Medulla oblongata (tissue), 1 donor: ENCODE measurements at regions not wholly inside any gene's neighbourhood (a gene's known extent, or its start where the extent isn't known, plus 50 kb on each side); places are given as distances from the start of the nearest gene placed in this dataset.
A peak's percentile ranks its signal among the peaks of the same experiment; 100 is the strongest.
"Not testable (repeated sequence)": the region's sequence is repeated elsewhere in the genome, so short reads cannot be mapped to it uniquely, and the experiment has no call there.

ENCODE experiments used
- DNase-seq: peaks from one replicate; pipeline ENCODE4 v3.0.0-alpha.2; 2015; ENCODE audit errors: extremely low spot score

DNA sequence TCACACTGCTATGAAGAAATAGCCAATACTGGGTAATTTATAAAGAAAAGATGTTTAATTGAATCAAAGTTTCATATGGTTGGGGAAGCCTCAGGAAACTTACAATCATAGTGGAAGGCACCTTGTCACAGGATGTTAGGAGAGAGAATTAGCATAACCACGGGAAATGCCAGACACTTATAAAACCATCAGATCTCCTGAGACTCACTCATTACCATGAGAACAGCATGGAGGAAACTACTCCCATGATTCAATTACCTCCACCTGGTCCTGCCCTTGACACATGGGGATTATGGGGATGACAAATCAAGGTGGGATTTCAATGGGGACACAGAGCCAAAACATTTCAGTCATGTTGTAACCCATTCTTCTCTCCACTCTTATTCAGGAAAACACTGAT lies 472.9 kb upstream of the FSIP2 start:
- no peak for DNase-seq

DNA sequence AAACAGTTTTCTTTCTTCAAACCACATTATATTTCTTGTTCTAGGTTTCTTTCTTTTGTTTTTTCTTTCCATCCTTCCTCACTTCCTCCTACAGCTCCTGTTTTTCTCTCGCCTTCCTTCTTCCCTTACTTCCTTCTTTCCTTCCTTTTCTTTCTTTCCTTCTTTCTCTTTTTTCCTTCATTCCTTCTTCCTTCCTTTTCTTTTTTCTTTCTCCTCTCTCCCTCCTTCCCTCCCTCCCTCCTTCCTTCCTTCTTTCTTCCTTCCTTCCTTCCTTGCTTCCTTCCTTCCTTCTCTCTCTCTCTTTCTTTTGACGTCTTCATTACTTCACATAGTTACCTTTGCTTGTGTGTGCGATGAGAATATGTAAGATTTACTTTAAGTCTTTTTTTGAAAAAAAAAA lies 470.0 kb upstream of the FSIP2 start:
- no peak for DNase-seq

DNA sequence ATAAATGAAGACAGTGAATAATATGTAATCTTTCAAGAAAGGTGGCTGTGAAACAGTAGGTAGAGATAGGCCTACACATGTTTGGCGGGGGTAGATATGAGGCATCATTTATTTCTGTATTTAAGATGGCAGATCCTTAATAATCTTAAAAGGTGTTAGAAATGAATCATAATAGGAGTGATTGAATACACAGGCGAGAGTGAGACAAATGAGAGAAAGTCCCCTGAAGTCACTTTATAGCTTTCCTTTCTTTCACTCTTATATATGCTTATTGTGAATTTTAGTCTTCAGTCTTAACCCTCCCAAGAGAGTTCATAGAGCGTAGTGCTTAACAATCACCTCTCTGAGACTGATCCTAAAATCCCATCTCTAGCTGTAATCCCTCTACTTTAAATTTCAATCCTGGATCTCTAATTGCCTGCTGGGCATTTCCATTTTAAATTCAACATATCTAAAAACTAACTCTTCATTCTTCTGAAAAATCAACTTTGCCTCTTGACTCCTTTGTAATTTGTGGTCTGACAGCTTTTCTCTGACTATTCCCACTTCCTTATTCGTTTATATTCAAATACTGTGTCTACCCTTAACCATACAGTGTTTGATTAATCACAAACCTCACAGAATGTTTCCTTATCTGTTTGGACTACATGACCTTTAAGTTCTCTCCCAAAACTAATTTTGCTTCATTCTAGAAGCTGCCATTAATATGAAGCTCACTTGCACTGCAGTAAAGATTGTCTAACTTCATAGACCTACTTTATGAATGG lies 463.7 kb upstream of the FSIP2 start:
- DNase-seq = no peak

DNA sequence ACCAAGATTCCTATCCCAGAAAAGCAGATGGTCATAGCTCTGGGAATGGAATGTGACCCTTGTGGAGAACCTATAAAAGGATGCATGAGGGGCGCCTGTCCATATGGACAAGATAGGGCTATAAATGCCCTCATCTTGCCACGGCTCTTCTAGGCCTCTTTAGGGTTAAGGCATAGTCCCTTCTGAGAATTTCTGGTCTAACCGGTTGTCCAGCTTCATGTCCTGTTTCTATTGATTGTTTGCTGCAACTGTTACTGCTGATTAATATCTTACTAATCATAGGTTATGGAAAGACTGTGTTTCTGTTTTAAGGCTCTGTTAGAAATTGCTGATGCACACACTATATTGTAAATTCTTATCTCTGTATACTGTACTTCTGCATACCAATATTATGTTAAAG lies 462.6 kb upstream of the FSIP2 start:
- DNase-seq = not testable (repeated sequence)

DNA sequence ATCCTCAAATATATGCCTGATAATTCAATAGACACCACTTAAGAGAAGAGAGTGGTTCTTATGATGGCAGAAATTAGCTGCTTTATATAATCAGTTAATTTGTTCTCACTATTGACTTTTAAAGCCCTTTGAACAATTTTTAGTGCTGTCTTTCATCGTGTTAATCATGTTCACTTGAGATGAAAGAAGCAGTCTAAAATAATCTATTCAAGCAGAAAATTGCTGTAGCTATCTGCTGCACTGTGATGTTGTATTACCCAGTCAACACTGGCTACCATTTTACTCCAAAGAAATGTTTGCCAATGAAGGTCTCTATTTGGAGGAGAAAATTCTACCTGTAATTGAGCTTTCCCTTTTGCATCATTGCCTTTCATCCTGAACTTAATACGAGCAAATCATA lies 459.8 kb upstream of the FSIP2 start:
- no peak for DNase-seq

DNA sequence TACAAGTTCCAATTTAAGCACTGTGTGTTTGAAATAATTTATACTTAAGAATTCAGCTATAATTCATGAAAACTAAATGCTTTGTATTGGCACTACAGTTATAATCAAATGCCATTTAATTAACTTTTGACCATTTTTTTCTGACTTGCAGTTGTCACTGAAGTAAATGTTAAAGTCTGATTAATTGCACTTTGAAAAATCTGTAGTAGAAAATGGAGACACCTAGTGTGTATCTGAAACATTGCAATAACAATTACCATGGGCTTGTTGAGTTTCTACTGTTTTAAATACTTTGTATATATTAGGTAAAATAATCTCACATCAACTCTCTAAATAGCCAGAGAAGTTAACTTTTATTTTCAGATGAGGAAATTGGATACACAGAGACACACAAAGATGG lies 458.6 kb upstream of the FSIP2 start:
- no peak for DNase-seq

DNA sequence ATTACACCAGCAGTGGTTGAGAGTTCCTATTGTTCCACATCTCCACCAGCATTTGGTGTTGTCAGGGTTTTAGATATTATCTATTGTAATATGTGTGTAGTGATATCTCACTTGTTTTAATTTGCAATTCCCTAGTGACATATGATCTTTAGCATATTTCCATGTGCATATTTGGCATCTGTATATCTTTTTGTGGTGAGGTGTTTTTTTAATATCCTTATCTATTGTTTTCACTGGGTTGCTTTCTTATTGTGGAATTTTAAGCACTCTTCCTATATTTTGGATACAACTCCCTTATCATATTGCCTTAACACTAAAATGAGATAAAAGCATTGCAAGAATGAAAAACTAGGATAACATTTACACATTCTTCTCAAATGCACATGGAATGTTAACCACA lies 453.9 kb upstream of the FSIP2 start:
- no peak for DNase-seq

DNA sequence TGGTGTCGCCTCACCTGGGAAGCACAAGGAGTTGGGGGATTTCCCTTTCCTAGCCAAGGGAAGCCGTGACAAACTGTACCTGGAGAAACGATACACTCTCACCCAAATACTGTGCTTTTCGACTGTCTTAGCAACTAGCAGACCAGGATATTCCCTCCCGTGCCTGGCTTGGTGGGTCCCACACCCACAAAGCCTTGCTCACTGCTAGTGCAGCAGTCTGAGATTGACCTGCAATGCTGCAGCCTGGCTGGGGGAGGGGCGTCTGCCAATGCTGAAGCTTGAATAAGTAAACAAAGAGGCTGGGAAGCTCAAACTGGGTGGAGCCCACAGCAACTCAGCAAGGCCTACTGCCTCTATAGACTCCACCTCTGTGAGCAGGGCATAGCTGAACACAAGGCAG lies 448.6 kb upstream of the FSIP2 start:
- not testable (repeated sequence) for DNase-seq

DNA sequence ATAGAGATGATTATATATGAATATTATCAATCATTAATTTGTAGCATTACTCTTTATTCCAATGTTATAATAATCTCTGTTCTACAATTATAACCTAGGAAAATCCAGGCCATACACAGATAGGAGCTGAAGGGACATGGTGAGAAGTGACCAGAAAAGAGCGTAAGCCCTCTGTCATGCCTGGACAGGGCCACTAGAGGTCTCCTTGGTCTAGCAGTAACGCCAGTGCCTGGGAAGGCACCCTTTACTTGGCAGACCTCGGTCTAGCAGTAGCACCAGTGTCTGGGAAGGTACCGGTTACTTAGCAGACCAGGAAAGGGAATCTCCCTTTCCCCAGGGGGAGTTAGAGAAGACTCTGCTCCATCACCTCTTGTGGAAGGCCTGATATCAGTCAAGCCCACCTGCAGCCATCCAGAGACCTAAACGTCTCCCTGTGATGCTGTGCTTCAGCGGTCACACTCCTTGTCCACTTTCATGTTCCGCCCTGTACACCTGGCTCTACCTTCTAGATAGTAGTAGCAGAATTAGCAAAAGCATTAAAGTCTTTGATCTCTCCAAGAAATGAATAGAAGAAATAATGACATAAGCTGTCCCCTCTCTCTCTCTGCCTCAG lies 447.5 kb upstream of the FSIP2 start:
- peak; percentile 52 for DNase-seq

DNA sequence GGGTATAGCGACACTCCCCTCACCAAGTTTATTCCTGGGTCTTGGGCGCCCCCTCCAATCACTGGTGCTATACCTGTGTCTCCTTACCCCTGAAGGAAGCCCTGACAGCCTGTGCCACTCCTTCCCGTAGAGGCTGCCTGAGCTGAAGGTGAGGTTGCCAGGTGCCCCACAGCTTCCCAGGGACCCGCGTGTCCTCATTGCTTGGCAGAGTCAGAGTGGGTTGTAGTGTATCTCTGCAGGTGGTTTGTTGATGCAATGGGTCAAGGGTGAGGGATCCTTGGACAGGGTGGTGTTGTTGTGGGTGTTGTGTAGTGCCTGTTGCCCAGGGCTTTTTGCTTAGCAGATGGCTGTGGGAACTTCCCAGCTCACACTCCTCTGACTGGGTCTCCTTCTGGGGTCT lies 438.7 kb upstream of the FSIP2 start:
- DNase-seq = no peak

DNA sequence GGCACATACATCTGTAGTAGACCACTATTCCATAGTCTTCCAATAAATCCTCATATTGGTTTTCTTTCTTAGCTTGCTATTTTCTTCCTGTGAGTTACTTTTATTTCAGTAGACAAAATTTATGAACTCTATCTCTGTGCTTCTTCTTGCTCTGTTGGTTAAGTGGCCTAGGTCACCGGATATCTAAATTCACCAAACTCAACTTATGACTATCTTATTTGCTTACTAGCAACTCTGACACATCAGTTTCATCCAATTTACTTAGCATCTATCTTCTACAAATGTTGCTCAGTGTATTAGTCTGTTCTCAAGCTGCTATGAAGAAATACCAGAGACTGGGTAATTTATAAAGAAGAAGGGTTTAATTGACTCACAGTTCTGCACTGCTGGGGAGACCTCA lies 432.5 kb upstream of the FSIP2 start:
- no peak for DNase-seq

DNA sequence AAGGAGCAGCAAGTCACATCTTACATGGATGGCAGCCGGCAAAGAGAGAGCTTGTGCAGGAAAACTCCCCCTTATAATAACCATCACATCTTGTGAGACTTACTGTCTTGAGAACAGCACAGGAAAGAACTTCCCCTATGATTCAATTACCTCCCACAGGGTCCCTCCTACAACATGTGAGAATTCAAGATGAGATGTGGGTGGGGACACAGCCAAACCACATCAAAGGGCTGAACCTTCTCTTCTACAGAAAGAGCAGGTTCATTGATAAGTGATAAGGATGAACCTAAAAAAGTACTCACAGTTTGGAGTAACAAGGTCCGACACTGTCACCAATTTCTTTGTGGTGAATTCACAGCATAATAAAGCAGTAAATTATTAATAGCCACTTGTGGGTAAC lies 422.2 kb upstream of the FSIP2 start:
- no peak for DNase-seq

DNA sequence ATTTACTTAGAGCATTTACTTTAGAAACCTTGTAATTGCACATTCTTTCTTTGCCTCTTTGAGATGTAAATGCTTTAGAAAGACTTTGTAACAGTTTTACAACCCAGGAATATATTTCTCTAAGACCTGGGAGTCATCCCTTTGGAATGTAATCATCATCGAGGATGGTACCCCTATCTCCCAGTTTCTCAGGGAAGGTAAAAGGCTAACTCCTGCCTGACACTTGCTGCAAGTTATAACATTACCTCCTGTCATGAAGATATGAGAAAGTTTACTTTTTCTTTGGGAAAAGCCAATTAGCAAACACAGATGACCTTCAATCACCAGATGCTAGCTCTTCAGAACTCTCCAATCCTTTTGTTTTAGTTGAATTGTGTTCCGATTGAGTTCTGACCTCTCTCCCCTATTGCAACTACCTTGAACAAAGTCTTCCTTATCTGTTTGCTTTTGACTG lies 420.3 kb upstream of the FSIP2 start:
- DNase-seq = no peak

DNA sequence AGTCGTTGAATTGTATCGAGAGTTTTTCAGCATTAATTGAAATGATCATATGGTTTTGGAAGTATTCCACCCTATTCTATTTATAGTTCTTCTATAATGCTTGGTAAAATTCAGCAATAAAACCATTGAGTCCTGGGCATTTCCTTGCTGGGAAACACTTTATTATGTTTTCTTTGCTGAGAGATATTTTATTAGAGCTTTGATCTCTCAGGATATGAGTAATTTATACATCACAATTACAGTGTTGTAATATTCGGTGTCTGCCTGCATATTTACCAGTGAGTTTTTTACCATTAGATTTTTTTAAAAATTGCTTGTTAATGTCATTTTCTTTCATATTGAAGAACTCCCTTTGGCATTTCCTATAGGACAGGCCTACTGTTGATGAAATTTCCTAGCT lies 402.7 kb upstream of the FSIP2 start:
- DNase-seq = no peak

DNA sequence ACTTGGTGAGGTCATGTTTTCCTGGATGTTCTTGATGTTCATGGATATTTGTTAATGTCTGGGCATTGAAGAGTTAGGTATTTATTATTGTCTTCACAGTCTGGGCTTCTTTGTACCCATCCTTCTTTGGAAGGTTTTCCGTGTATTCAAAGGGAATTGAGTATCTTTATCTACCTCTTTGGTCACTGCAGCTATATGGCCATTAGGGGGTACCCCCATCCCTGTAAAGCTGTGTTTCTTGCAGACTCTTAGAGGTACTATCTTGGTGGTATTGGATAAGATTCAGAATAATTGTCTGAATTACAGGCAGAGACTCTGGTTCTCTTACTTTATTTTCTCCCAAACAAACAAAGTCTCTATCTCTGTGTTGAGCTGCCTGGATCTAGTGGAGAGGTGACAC lies 401.6 kb upstream of the FSIP2 start:
- no peak for DNase-seq

DNA sequence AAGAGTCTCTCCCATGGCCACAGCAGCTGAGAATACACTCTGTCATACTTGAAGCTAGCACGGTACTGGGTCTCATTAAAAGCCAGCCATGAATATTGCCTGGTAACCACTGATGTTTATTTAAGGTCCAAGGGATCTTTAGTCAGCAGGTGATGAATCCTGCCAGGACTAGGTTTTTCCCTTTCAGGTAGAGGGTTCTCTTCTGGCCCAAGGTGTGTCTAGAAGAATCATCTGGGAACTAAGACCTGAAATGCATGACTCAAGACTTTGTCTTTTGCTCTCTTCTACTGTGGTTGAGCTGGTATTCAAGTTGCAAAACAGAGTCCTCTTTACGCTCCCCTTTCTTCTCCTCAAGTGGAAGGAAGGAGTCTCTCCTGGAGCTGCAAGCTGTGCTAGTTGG lies 400.5 kb upstream of the FSIP2 start:
- no peak for DNase-seq

DNA sequence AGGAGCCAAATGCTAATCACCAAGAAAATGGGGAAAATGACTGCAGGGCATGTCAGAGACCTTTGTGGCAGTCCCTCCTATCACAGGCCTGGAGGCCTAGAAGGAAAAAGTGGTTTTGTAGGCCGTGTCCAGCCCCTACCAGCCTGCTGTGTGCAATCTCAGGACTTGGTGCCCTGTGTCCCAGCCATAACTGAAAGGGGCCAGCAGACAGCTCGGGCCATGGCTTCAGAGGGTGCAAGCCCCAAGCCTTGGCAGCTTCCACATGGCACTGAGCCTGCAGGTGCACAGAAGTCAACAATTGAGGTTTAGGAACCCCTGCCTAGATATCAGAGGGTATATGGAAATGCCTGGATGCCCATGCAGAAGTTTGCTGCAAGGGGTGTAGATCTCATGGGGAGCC lies 391.2 kb upstream of the FSIP2 start:
- no peak for DNase-seq

DNA sequence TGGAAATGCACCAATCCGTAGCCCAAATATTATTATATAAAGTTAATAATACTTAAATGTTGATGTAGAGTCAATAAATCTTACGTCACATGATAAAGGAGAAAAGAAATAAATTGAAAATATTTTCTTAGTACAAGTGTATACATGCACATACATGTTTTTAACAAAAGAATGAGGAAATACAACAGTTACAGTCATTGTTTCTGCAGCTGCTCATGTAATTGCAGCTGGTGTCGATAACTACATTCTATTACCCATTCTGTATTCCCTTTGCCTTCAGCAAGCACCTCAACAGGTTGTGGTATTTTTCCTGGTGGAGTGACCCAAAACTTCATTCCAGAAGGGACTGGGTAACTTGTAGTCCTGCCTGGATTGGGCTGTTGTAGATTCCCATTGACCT lies 377.8 kb upstream of the FSIP2 start:
- no peak for DNase-seq

DNA sequence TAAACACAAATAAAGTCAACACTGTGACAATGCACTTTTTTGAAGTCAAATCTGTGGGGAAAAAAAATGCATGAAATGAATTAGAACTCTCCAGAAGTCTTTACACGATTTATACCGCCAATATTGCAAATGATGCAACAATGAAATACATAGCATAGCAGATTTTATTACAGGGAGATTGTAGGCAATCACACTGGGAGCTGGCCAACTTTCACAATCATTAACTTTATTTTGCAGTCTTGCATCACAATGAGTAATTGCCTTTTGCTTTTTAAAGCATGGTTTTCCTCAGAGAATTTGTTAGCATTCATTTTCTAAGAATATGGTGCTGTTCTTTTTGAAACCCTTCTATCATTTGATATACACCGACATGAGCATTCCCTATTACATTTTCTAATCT lies 366.4 kb upstream of the FSIP2 start:
- no peak for DNase-seq

DNA sequence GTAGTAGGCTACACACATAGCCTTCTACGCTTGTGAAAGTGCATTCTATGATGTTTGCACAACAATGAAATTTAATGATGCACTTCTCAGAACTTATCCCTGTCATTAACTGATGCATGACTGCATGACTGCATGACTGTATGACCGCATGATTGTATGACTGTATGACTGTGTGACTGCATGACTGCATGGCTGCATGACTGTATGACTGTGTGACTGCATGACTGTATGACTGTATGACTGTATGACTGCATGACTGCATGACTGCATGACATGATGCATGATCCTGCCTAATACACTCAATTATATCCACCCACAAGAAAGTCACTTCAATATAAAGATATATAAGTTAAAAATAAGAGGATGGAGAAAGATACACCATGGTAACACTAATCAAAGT lies 365.4 kb upstream of the FSIP2 start:
- no peak for DNase-seq

DNA sequence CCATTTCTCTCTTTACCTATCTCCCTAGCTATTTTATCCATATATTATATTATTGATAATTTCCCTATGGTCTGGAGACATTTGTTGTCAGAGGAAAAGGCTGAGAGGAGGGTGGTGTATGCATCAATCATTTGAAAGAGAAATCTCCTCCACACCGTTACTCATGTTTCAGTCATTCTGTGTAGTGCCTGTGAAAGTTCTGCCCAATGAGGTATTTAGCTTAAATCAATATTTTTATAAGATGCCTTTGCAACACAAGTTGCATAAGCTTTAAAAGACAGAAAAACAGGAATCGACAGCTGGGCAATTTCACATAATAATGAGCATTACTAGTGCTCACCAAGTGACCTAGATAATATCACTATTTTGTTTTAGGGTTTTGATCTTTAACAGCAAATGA lies 363.7 kb upstream of the FSIP2 start:
- no peak for DNase-seq

DNA sequence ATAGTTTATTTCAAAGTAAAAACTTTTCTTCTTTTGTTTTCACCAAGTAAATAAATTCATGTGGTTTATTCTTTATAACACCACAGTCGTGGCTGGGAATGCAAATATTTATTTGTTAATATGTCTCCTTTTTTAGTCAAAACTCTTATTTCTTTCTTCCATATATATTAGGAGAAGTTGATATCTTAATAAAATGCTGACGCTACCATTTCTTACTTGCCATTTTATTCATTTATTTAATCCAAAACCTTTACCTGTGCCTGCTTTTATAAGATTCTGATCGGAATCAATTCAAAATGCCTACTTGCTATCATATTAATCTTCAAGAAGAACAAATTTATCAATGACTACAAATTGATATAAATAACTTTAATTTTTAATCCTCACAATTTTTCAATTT lies 362.9 kb upstream of the FSIP2 start:
- no peak for DNase-seq

DNA sequence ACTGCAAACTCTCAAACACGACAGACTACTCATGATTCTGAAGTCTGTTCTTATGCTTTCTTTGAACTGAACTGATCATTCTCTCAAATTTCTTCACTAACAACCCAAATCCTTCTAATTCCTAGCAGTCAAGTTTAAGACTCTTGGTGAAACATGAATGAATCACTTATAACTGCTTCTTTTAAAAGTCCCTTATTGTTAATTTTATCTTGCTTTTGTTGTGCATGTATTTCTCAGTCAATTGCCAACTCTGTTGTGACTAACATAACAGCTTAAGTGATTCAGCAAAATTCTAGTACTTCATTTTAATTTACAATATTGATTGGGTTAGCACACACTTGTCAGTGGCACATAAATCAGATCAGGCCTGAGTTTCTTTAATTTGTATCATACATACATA lies 357.0 kb upstream of the FSIP2 start:
- DNase-seq = no peak
